ENCODE measurements at regions not wholly inside any gene's neighbourhood (a gene's known extent, or its start where the extent isn't known, plus 50 kb on each side); places are given as distances from the start of the nearest gene placed in this dataset.
A peak's percentile ranks its signal among the peaks of the same experiment; 100 is the strongest.

DNA sequence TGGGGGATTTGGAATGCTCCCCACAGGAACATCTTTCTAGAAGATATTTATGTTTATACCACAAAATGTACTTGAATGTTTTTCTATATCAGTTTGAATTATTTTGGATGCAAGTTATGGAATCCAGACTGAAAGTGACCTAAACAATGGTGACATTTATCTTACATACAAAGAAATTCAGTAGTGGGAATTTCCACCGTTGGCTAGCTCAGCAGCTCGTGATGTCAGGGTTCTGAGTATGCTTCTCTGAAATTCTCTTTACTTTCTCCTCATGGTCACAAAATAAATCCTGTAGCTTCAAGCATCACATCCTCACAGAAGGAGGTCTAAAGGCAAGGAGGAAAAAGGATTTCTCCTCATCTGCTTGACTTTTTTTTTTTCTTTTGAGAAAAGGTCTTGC, 105.3 kb downstream of the AKAIN1 start:
- DNase-seq: no peak

DNA sequence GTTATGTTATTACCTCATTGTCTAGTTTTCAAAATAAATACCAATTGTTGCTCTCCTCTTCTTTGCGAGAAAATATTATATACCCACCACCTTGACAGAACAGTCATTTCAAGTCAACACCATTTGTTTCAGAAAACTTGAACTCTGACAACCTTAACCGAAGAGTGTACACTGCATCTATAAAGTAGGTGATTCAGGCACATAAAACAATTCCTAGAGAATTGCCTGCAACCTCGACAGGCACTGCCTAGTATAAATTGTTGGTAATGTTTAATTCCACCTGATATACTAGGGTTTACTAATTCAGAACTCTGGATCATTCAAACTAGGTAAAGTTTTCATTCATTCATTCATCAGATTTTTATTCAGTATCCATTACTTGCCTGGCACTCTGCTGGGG, 121.8 kb downstream of the AKAIN1 start:
- no peak for DNase-seq

- no peak for DNase-seq
These were observed 123.8 kb downstream of the AKAIN1 start for GRCh38 chr18:5073026-5073944.

GRCh38 chr18:5068851-5069250, 128.2 kb downstream of the AKAIN1 start:
- DNase-seq: no peak

DNA sequence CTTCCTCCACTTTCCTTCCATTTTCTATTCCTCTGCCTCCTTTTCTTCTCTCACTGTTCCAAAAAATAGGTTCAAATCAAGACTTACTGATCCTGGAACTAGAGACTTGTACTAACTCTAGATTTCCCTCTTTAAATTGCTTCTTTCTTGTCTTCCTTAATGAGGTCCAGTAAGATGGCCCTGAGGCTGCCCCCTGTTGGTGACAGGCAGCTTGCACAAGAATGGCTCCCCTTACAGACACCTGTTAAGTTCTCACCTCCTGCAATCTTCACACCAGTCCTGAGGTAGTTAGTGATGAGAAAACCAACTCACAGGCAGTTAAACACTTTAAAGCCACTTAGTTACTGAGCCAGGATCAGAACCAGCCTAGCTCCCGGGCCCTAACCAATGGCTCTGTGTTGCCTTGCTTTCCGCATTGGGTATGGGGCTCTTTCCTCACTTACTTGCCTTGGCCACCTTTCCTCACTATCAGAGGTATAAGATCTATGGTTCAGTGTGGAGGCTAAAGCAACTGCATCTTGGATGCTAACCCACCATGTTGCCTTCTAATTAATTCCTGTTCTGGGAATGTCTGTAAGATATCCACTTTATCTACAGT, 130.6 kb downstream of the AKAIN1 start:
- DNase-seq: no peak

DNA sequence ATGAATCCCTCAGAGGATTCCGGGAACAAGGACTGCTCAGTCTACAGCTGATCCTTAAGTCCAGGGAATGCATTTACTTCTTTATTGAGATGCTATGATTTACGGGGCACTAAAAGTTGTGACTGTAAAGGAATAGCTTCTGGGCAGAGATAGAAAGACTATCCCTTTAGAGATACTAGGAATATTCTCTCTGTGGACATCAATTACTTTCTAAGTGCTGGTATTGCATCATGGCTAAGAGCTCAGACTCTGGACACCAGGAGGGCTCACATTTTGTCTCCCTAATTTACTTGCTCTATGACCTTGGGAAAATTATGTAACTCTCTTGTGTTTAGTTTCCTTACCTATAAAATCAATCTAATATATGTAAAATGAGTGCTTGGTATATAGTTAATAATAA, 131.4 kb downstream of the AKAIN1 start:
- no peak for DNase-seq

DNA sequence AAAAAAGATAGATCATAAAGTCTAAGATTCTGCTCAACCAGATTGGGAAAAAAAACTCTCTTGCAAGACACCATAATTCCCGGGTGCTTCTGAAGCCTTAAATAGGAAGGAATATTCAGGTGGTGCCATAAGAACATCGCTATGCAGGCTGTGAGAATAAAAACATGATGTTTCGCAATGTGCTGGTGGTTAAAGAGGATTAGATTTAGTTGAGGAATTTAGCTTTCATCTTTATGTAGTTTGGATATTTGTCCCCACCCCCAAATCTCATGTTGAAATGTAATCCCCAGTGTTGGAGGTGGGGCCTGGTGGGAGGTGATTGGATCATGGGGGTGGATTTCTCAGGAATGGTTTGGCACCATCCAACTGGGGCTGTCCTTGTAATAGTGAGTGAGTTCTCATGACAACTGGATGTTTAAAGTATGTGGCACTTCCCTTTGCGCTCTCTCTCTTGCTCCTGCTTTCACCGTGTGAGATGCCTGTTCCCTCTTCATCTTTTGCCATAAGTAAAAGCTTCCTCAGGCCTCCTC, 132.2 kb downstream of the AKAIN1 start:
- DNase-seq: no peak

GRCh38 chr18:5061785-5062184, 135.3 kb downstream of the AKAIN1 start:
- no peak for DNase-seq

DNA sequence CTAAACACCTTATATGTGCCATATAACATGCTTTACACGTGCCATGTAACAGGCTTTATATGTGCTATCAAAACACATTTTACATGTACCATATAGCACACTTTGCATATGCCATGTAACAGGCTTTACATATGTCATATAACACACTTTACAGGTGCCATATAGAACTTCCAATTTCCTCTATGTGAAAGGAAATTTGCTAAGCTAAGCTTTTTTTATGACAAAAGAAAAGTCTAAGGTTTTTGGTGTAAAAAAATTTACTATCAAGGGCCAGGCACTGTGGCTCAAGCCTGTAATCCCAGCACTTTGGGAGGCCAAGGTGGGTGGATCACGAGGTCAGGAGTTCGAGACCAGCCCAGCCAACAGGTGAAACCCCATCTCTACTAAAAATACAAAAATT, 136.5 kb downstream of the AKAIN1 start:
- no peak for DNase-seq

GRCh38 chr18:5059696-5060032, 137.4 kb downstream of the AKAIN1 start:
- DNase-seq: no peak

DNA sequence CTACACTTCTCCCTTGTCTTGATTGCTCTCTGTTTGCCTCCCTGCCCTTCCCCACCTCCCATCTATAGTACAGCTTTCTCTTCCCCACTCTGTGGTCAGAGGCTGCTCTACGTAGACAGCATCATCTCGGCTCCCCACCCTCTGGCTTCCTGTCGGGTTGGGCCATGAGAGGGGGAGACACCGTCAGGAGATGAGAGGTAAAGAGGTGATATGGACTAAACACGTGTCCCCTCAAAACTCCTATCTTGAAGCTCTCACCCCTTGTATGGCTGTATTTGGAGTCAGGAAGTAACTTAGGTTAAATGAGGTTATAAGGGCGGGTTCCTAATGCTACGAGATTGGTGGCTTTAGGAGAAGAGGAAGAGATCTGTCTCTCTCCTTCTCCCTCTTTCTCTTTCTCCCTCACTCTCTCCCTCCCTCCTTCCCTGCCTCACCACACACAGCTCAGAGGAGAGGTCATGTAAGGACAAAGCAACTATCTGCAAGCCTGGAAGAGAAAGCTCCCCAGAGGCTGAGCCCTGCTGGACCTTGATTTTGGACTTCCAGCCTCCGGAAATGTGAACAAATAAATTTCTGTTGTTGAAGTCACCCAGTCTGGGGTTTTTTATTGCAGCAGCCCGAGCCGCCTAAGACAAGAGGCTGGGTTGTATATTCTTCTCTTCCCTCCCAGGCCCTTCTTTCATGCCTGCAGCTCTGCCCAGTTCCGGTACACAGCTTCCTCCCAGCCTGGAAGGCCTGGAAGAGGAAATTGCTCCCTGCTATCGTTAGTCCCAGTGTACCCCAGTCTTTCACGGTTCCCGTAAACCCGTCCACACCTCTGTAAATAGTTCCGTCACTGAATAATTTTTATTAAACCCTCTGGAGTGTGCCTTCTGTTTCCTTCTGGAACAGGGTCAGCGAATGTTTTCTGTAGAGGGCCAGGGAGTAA, 138.0 kb downstream of the AKAIN1 start:
- no peak for DNase-seq

DNA sequence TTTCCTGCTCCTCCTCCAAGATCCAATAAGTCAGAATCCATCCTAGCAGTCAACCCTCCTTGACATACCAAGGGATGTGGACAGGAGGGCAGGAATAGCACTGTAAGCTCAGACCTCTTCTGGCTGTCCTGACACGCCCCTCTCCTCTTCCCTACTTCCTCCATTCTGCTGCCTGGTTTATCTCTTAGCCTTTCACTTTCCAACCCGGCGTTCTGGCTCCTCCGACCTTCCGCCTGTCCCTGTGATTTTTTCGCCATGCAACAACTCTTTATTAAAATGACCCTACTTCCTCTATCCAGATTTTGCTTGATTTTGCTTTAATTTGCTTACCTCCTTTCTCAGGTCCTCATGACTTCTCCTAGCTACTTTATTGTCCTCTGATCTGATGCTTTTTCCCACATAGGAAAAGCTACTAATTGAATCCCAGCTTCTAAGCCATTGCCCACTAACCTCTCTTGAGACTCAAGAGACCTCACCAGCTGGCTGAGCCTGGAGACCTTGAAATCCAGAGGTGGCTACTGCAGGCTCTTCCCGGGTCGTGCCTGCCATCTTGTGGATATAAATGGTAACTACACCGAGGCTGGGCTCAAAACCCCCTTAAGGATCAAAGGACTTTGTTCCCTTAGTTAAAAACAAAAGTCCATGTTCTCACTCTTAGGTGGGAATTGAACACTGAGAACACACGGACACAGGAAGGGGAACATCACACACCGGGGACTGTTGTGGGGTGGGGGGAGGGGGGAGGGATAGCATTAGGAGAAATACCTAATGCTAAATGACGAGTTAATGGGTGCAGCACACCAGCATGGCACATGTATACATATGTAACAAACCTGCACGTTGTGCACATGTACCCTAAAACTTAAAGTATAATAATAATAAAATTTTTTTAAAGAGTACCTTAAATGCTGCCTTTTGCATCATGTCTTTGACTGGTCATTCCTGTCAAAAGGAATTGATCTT, 139.4 kb downstream of the AKAIN1 start:
- peak; percentile 45 for DNase-seq

GRCh38 chr18:5052491-5052890, 144.6 kb downstream of the AKAIN1 start:
- no peak for DNase-seq

GRCh38 chr18:5051207-5051606, 145.8 kb downstream of the AKAIN1 start:
- DNase-seq: no peak

GRCh38 chr18:5049124-5049523, 147.9 kb downstream of the AKAIN1 start:
- no peak for DNase-seq

- DNase-seq: no peak
These were observed 156.6 kb downstream of the AKAIN1 start for GRCh38 chr18:5040476-5040875.

- DNase-seq: no peak
These were observed 160.5 kb downstream of the AKAIN1 start for GRCh38 chr18:5036523-5036922.

DNA sequence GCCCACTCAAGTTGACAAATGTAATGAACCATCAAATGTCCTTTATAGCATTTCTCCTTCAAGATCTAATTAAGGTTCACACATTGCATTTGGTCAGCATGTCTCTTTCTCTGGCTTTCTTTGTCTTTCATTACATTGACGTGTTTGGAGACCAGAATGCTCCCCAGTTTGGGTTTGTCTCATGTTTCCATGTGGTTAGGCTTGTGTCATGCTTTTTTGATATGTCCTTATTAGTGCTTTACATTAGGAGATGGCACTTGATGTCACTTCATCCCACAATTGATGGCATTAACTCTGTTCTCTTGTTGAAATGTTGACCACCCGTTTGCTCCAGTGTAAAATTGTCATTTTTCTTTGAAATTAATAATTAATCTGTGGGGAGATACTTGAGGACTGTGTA, 165.8 kb downstream of the AKAIN1 start:
- DNase-seq: no peak

- no peak for DNase-seq
These were observed 166.4 kb downstream of the AKAIN1 start for GRCh38 chr18:5030636-5031035.

GRCh38 chr18:5029592-5029991, 167.5 kb downstream of the AKAIN1 start:
- no peak for DNase-seq

- no peak for DNase-seq
These were observed 172.3 kb downstream of the AKAIN1 start for GRCh38 chr18:5024741-5025140.

DNA sequence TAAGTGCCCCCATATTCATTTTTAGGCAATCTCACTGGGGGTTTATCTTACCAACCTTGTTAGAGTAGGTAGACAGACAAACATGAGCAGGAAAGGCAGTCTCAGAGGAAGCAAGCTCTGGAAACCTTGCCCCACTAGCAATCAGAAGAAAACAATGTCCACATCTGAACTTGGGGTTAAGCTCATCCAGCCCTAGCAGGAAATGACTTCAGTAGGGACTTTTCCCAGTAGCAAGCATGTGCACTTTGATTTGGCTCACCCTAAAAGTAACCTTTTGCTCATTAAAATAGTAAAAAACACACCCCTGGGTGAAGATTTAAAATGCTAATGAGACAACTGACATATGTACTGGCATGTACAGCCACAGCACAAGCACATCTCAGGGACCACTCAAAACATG, 175.5 kb downstream of the AKAIN1 start:
- no peak for DNase-seq
